Endothelial cell of umbilical vein (primary cell): ENCODE measurements at regions not wholly inside any gene's neighbourhood (a gene's known extent, or its start where the extent isn't known, plus 50 kb on each side); places are given as distances from the start of the nearest gene placed in this dataset.

Experiments
- BruUV-seq: library from RNA; stranded (reverse); fragments of 400-500 nt; replicated peaks from 2 replicates; lab custom pipeline; 2021; lab: Mats Ljungman, UMichigan
- CTCF ChIA-PET: fragments of 300-600, 350-600 bp; sonication (Branson Sonifier 250); formaldehyde crosslinking; loops from one replicate; lab custom pipeline; 2021; ENCODE audit warnings: antibody characterized with exemption, inconsistent platforms; lab: Charles Lee
- POLR2A ChIA-PET: fragments of 300-600, 350-600 bp; sonication (Branson Sonifier 250); formaldehyde crosslinking; loops from one replicate; lab custom pipeline; 2021; ENCODE audit warnings: antibody characterized with exemption, inconsistent platforms; lab: Charles Lee
- DNase-seq: peaks from one replicate; pipeline ENCODE4 v3.0.0-alpha.2; 2011; ENCODE audit warnings: low read depth, low spot score
- FAIRE-seq: peaks from 2 replicates; lab custom pipeline; 2011; peaks lifted over from hg19 to GRCh38; lab: Jason Lieb, UNC
- H2AFZ ChIP-seq: 2 replicates; pipeline ENCODE4 v1.6.0; 2012; ENCODE audit warnings: low read depth, low read length, control low read depth, inconsistent platforms
- H3K27ac ChIP-seq: 2 replicates; pipeline ENCODE4 v1.5.1; 2011; ENCODE audit warnings: low read depth, mild to moderate bottlenecking, control low read depth, low read length, moderate library complexity; ENCODE audit not compliant: insufficient read depth
- H3K27me3 ChIP-seq, 2 experiments: 2 replicates each; pipeline versions ENCODE4 v1.6.0 to v1.6.1; 2011; ENCODE audit warnings: low read length in 2 of 2, mixed read lengths in 1 of 2; ENCODE audit not compliant: control insufficient read depth in 2 of 2, insufficient read depth in 2 of 2
- H3K36me3 ChIP-seq, 2 experiments: 2 replicates in 1 of 2; 3 replicates in 1 of 2; pipeline ENCODE4 v1.5.1; 2011; ENCODE audit warnings: low read length in 2 of 2, mild to moderate bottlenecking in 1 of 2, moderate library complexity in 1 of 2; ENCODE audit not compliant: control insufficient read depth in 2 of 2, insufficient read depth in 2 of 2; ENCODE audit errors: extremely low read depth in 1 of 2
- H3K4me1 ChIP-seq: 3 replicates; pipeline ENCODE4 v1.5.1; 2011; ENCODE audit warnings: mild to moderate bottlenecking, low read length; ENCODE audit not compliant: control insufficient read depth, insufficient read depth; ENCODE audit errors: extremely low read depth
- H3K4me2 ChIP-seq: 2 replicates; pipeline ENCODE4 v1.6.1; 2011; ENCODE audit warnings: low read length, control low read depth, mixed read lengths; ENCODE audit not compliant: insufficient read depth
- H3K4me3 ChIP-seq, 3 experiments: fragments of 200-600 bp in 1 of 3; sonication (generic), shearing (Covaris generic) in 1 of 3; replicated peaks in 1 of 3; 2 replicates each; pipeline ENCODE4 v1.5.1; 2011 to 2016; ENCODE audit warnings: control low read depth in 3 of 3, low read length in 3 of 3, mild to moderate bottlenecking in 2 of 3, inconsistent platforms in 1 of 3, low read depth in 1 of 3, moderate library complexity in 1 of 3; ENCODE audit not compliant: insufficient read depth in 1 of 3
- H3K79me2 ChIP-seq: 2 replicates; pipeline ENCODE4 v1.6.0; 2012; ENCODE audit warnings: low read length, inconsistent platforms; ENCODE audit not compliant: control insufficient read depth, insufficient read depth
- H3K9ac ChIP-seq: replicated peaks from 2 replicates; pipeline ENCODE3; 2011; ENCODE audit warnings: low read length, control low read depth; ENCODE audit not compliant: insufficient read depth; ENCODE audit errors: extremely low read depth
- H3K9me1 ChIP-seq: replicated peaks from 3 replicates; pipeline ENCODE4 v1.6.0; 2011; ENCODE audit warnings: mild to moderate bottlenecking, low read length; ENCODE audit not compliant: control insufficient read depth, insufficient read depth; ENCODE audit errors: extremely low read depth
- H3K9me3 ChIP-seq: replicated peaks from 2 replicates; pipeline ENCODE4 v1.5.1; 2012; ENCODE audit warnings: low read length, inconsistent platforms; ENCODE audit not compliant: control insufficient read depth, insufficient read depth
- H4K20me1 ChIP-seq: replicated peaks from 2 replicates; pipeline ENCODE3; 2011; ENCODE audit warnings: mild to moderate bottlenecking, low read length; ENCODE audit not compliant: control insufficient read depth, insufficient read depth; ENCODE audit errors: extremely low read depth
- CTCF ChIP-seq, 2 donors: IDR thresholded peaks; 1 replicate in 1 of 2; 2 replicates in 1 of 2; pipeline ENCODE4 v1.5.1; 2011; ENCODE audit warnings: low read length in 2 of 2, mild to moderate bottlenecking in 2 of 2, moderate library complexity in 2 of 2, control low read depth in 1 of 2, inconsistent platforms in 1 of 2, low read depth in 1 of 2; ENCODE audit not compliant: insufficient read depth in 1 of 2; ENCODE audit errors: extremely low read depth in 1 of 2
- EZH2 ChIP-seq: IDR thresholded peaks from 2 replicates; pipeline ENCODE4 v1.6.1; 2012; ENCODE audit warnings: borderline replicate concordance, low read depth, mild to moderate bottlenecking, moderate library complexity, low read length, inconsistent platforms; ENCODE audit not compliant: severe bottlenecking
- FOS ChIP-seq: IDR thresholded peaks from 2 replicates; pipeline ENCODE4 v1.6.1; 2011; ENCODE audit warnings: mild to moderate bottlenecking, low read length, moderate library complexity, borderline replicate concordance; ENCODE audit not compliant: insufficient read depth
- GATA2 ChIP-seq: IDR thresholded peaks from 2 replicates; pipeline ENCODE4 v1.7.0; 2011; ENCODE audit warnings: low read depth, mild to moderate bottlenecking, moderate library complexity, mixed read lengths, low read length; ENCODE audit not compliant: insufficient read length, insufficient read depth
- JUN ChIP-seq: IDR thresholded peaks from 2 replicates; pipeline ENCODE4 v1.6.1; 2011; ENCODE audit warnings: borderline replicate concordance, low read depth; ENCODE audit not compliant: insufficient read length, insufficient read depth
- MAX ChIP-seq: IDR thresholded peaks from 2 replicates; pipeline ENCODE4 v1.6.1; 2011; ENCODE audit not compliant: insufficient read depth, insufficient read length
- MYC ChIP-seq: IDR thresholded peaks from one replicate; pipeline ENCODE4 v1.6.1; 2011; ENCODE audit warnings: mild to moderate bottlenecking, low read depth, low read length
- POLR2A ChIP-seq: IDR thresholded peaks from 2 replicates; pipeline ENCODE4 v1.6.1; 2012; ENCODE audit warnings: low read depth, mild to moderate bottlenecking, control low read depth, low read length
- POLR2AphosphoS5 ChIP-seq: IDR thresholded peaks from 2 replicates; pipeline ENCODE4 v1.6.1; 2012; ENCODE audit warnings: low read depth, mild to moderate bottlenecking, control low read depth, low read length, moderate library complexity; ENCODE audit not compliant: insufficient read depth
- dilution Hi-C: fragments of 300-500 bp; cut with MboI; formaldehyde crosslinking; loops from one replicate; pipeline ENCODE4 v1.15.0; 2019; ENCODE audit warnings: low sequenced_read_pairs; ENCODE audit not compliant: extremely low pct_ligation_motif_present
- intact Hi-C: fragments of 100-400 bp; cut with micrococcal nuclease; formaldehyde crosslinking; loops from one replicate; pipeline ENCODE4 v1.10.0; 2022

- BruUV-seq, result no TSS peak
- no peaks in the 10 kb centered on the region for H4K20me1 ChIP-seq
- H3K9me3 ChIP-seq, result no peaks in the 10 kb centered on the region
- intact Hi-C loops, result no loop called here
- no peaks in the 10 kb centered on the region for H3K9me1 ChIP-seq
- H3K4me1 ChIP-seq, result no peaks in the 10 kb centered on the region
- H2AFZ ChIP-seq, result no peak overlapping the region
- no peak overlapping the region for H3K9ac ChIP-seq
- ChIA-PET POLR2A (no interaction called here), CTCF (no interaction called here)
- FAIRE-seq, result no peak
- dilution Hi-C loops, result no loop called here
- H3K27ac ChIP-seq, result no peak overlapping the region
- no peak overlapping the region for H3K4me3 ChIP-seq
- no peak for DNase-seq
- no peak overlapping the region for H3K4me2 ChIP-seq
- H3K36me3 ChIP-seq, result no peaks in the 10 kb centered on the region
- TF ChIP-seq MYC (no peak), FOS (no peak), POLR2AphosphoS5 (no peak), GATA2 (no peak), CTCF (IDR thresholded peaks at IDR 0.05; ENCODE audit: extremely low read depth in 1 of 2, insufficient read depth in 1 of 2, low read depth in 1 of 2, low read length in 2 of 2) (no peak), POLR2A (no peak), EZH2 (no peak), JUN (no peak), MAX (no peak)
- H3K27me3 ChIP-seq, result no peaks in the 10 kb centered on the region
- no peaks in the 10 kb centered on the region for H3K79me2 ChIP-seq
These were observed 187.2 kb upstream of the CDK1 start for GRCh38 chr10:60591119-60591518.
